ENCODE measurements at regions not wholly inside any gene's neighbourhood (a gene's known extent, or its start where the extent isn't known, plus 50 kb on each side); places are given as distances from the start of the nearest gene placed in this dataset.

DNA sequence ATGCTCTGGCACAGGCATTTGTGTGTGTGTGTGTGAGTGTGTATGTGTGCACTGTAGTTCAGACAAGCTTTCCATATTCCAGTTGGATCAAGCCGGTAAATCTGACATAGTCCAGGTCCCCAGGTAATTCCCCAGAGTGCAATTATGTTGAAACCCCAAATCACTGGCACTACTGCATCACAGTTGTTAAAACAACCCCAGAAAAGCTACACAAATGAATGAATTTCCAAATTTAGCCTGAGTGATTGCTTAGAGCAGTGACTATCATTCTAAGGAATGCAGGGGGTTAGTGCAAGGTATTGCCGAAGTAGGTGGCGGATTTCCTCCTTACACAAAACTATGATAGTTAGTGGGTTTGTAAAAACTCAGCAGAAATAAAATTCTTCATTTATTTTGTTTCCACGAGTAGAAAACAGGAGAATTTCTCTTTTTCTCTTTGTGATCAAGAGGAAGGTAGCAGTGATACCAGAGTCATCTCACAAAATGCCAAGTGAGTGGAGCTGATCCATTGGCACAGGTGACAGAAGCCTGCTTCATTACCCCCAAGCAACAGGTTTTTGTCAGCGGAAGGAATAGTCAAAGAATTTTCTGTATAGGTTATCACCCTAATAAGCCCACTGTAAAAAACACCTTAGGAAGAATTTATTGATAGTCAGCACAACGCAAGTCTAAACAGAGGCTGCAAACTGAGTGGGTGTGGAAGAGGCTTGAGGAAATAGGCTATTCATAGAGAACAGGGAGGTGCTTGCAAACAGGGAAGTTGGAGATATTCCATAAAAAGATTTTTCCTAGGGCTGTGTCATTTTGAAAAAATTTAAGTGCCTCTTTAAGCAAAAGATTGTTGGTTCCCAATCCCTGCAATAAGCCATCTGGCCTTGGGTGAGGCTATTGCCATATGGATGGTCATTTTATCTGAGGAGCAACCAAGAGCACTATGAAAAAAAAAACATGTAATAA, 385.1 kb downstream of the CHSY3 start:
- Histone ChIP-seq H3K36me3 (ENCODE audit: insufficient read depth, low read length) (no peaks in the 10 kb centered on the region), H3K9ac (ENCODE audit: insufficient read length) (no peak overlapping the region), H3K27ac (no peak overlapping the region), H3K4me3 (no peak overlapping the region), H3K9me3 (ENCODE audit: low read depth, low read length) (no peaks in the 10 kb centered on the region)
- DNase-seq (ENCODE audit: low read depth, low spot score) = no peak
- TF ChIP-seq FOXP2 (optimal IDR thresholded peaks at IDR 0.05; ENCODE audit: control extremely low read depth, extremely low read length, insufficient read depth) = no peak
- no peak for TF ChIP-seq POLR2AphosphoS5 (IDR thresholded peaks at IDR 0.05; ENCODE audit: borderline replicate concordance, low read depth, low read length)
- TF ChIP-seq EZH2 (IDR thresholded peaks at IDR 0.05) = no peak

DNA sequence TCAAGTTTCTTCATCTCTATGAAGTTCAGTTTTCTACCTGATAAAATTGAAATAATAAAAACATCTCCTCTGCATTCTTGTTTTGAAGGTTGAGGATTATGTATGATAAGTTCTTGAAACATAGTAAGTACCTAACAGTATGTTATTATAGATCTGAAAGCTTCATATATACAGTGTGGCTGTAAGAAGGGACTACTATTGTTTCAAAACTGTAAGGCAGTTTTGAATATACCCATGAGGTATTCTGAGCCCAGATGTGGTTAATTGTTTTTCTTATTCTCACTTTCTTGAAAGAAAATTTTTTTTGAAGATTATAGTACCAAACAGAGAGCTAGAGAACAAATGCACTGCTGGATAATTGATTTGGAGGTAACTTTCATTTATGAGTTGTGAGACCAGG, 383.2 kb downstream of the CHSY3 start:
- no peaks in the 10 kb centered on the region for H3K36me3 ChIP-seq (ENCODE audit: insufficient read depth, low read length)
- no peaks in the 10 kb centered on the region for H3K9me3 ChIP-seq (ENCODE audit: low read depth, low read length)
- H3K27ac ChIP-seq = no peak overlapping the region
- no peak for TF ChIP-seq FOXP2 (optimal IDR thresholded peaks at IDR 0.05; ENCODE audit: control extremely low read depth, extremely low read length, insufficient read depth)
- TF ChIP-seq POLR2AphosphoS5 (IDR thresholded peaks at IDR 0.05; ENCODE audit: borderline replicate concordance, low read depth, low read length) = no peak
- TF ChIP-seq EZH2 (IDR thresholded peaks at IDR 0.05) = no peak
- H3K4me3 ChIP-seq = no peak overlapping the region
- no peak overlapping the region for H3K9ac ChIP-seq (ENCODE audit: insufficient read length)
- DNase-seq (ENCODE audit: low read depth, low spot score) = no peak

DNA sequence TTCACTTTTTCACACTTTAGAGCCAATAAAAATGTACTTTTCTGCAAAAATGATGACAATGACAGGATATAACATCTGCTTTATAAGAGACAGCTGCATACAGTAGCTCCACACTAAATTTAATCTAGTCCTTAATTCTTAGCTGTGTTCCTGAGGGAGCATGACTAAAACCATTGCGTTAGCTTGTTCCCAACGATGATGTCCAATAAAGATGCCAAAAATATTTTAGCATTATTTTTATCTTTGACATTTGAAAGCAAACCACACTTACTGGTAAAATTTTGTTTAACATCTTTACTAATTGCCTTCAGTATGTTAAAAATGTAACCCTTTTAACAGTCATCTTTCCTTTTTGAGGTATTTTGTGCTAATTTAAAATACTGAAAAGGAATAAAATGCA, 382.7 kb downstream of the CHSY3 start:
- Histone ChIP-seq H3K27ac (no peak overlapping the region), H3K9ac (ENCODE audit: insufficient read length) (no peak overlapping the region), H3K9me3 (ENCODE audit: low read depth, low read length) (no peaks in the 10 kb centered on the region), H3K36me3 (ENCODE audit: insufficient read depth, low read length) (no peaks in the 10 kb centered on the region), H3K4me3 (no peak overlapping the region)
- TF ChIP-seq FOXP2 (optimal IDR thresholded peaks at IDR 0.05; ENCODE audit: control extremely low read depth, extremely low read length, insufficient read depth) (no peak), POLR2AphosphoS5 (IDR thresholded peaks at IDR 0.05; ENCODE audit: borderline replicate concordance, low read depth, low read length) (no peak), EZH2 (IDR thresholded peaks at IDR 0.05) (no peak)
- no peak for DNase-seq (ENCODE audit: low read depth, low spot score)

DNA sequence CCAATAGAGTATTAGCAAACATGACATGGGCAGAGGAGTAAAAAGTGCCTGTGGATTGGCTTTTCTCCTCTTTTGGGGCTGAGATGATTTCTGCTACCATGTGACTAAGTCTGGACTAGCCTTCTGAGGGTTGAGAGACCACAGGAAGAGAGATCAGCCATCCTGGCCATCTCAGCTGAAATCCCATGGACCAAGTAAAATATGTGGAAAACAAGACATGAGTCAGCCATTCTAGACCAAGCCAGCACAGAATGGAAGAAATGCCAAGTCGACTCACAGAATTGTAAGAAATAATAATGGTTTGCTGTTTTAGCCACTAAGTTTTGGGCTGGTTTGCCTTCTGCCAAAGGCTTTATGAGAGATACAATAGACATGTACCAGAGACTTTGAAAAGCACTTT, 377.8 kb downstream of the CHSY3 start:
- no peak overlapping the region for H3K9ac ChIP-seq (ENCODE audit: insufficient read length)
- TF ChIP-seq FOXP2 (optimal IDR thresholded peaks at IDR 0.05; ENCODE audit: control extremely low read depth, extremely low read length, insufficient read depth) = no peak
- TF ChIP-seq POLR2AphosphoS5 (IDR thresholded peaks at IDR 0.05; ENCODE audit: borderline replicate concordance, low read depth, low read length) = no peak
- no peak for TF ChIP-seq EZH2 (IDR thresholded peaks at IDR 0.05)
- no peaks in the 10 kb centered on the region for H3K9me3 ChIP-seq (ENCODE audit: low read depth, low read length)
- H3K36me3 ChIP-seq (ENCODE audit: insufficient read depth, low read length) = no peaks in the 10 kb centered on the region
- no peak overlapping the region for H3K27ac ChIP-seq
- no peak for DNase-seq (ENCODE audit: low read depth, low spot score)
- H3K4me3 ChIP-seq = no peak overlapping the region

DNA sequence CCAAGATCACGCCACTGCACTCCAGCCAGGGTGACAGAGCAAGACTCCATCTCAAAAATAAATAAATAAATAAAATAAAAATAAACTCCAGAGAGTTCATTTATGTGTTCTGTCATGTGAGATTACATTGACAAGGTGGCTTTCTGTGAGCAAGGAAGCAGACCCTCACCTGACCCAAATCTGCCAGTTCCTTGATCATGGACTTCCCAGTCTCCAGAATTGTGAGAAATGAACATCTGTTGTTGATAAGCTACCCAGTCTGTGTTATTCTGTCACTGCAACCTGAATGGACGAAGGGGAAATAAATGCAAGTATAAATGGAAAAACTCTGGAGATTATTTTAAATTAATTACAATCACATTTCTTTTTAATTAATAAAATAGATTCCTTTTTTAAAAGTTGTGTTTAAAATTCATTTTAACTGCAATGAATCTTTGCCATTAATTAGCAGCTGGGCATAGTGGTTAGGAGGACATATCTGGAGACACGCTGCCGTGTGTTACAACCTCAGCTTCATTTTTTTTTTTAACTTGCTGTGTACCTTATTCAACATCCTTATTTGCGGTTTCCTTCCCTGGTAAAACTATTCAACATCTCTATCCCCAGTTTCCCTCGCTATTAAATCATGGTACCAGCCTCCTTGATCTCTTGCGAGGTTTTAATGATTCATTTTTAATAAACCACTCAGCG, 376.4 kb downstream of the CHSY3 start:
- H3K9ac ChIP-seq (ENCODE audit: insufficient read length) = no peak overlapping the region
- H3K36me3 ChIP-seq (ENCODE audit: insufficient read depth, low read length) = no peaks in the 10 kb centered on the region
- no peak overlapping the region for H3K4me3 ChIP-seq
- no peak overlapping the region for H3K27ac ChIP-seq
- no peak for DNase-seq (ENCODE audit: low read depth, low spot score)
- TF ChIP-seq POLR2AphosphoS5 (IDR thresholded peaks at IDR 0.05; ENCODE audit: borderline replicate concordance, low read depth, low read length) = no peak
- no peak for TF ChIP-seq EZH2 (IDR thresholded peaks at IDR 0.05)
- TF ChIP-seq FOXP2 (optimal IDR thresholded peaks at IDR 0.05; ENCODE audit: control extremely low read depth, extremely low read length, insufficient read depth) = no peak
- H3K9me3 ChIP-seq (ENCODE audit: low read depth, low read length) = no peaks in the 10 kb centered on the region

DNA sequence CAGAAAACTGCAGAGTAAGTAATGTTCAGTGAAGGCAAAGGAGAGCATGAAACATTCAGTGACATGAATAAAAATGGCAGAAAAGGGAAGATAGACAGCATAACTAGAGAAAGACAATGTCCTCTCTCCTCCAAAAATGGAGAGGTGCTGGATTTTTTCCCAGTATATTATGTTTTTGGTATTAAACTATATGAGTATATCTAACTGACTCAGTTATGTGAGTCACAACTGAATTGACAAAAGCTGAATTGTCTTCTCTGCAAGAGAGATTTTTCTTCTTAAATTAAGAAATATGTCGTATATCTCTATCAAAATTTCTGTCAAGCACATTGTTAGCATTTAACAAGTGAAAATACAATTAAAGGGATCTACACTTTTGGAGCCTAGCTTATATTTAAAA, 375.1 kb downstream of the CHSY3 start:
- Histone ChIP-seq H3K4me3 (no peak overlapping the region), H3K9me3 (ENCODE audit: low read depth, low read length) (no peaks in the 10 kb centered on the region), H3K9ac (ENCODE audit: insufficient read length) (no peak overlapping the region), H3K27ac (no peak overlapping the region), H3K36me3 (ENCODE audit: insufficient read depth, low read length) (no peaks in the 10 kb centered on the region)
- DNase-seq (ENCODE audit: low read depth, low spot score) = no peak
- TF ChIP-seq FOXP2 (optimal IDR thresholded peaks at IDR 0.05; ENCODE audit: control extremely low read depth, extremely low read length, insufficient read depth) = no peak
- no peak for TF ChIP-seq POLR2AphosphoS5 (IDR thresholded peaks at IDR 0.05; ENCODE audit: borderline replicate concordance, low read depth, low read length)
- TF ChIP-seq EZH2 (IDR thresholded peaks at IDR 0.05) = no peak

DNA sequence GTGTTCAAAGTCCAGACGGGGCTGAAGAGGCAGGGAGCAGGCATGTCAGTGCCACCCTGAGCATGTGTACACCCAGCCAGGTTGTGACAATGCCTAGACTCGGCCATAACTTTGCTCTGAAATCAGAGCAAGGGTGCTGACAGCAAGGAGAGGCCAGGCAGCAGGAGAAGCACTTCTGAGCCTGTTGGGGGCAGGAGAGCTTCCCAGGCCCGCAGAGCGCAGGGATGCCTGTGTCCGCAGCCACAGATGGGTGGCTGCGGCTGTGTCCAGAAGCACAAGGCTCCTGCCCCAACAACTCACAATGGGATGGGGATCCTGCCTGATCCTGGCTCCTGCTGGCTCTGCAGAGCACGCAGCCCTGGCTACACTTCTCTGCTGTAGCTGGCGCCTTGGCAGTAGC, 373.9 kb downstream of the CHSY3 start:
- Histone ChIP-seq H3K9ac (ENCODE audit: insufficient read length) (no peak overlapping the region), H3K27ac (no peak overlapping the region), H3K4me3 (no peak overlapping the region), H3K9me3 (ENCODE audit: low read depth, low read length) (no peaks in the 10 kb centered on the region), H3K36me3 (ENCODE audit: insufficient read depth, low read length) (no peaks in the 10 kb centered on the region)
- no peak for DNase-seq (ENCODE audit: low read depth, low spot score)
- TF ChIP-seq EZH2 (IDR thresholded peaks at IDR 0.05) (no peak), POLR2AphosphoS5 (IDR thresholded peaks at IDR 0.05; ENCODE audit: borderline replicate concordance, low read depth, low read length) (no peak), FOXP2 (optimal IDR thresholded peaks at IDR 0.05; ENCODE audit: control extremely low read depth, extremely low read length, insufficient read depth) (no peak)

DNA sequence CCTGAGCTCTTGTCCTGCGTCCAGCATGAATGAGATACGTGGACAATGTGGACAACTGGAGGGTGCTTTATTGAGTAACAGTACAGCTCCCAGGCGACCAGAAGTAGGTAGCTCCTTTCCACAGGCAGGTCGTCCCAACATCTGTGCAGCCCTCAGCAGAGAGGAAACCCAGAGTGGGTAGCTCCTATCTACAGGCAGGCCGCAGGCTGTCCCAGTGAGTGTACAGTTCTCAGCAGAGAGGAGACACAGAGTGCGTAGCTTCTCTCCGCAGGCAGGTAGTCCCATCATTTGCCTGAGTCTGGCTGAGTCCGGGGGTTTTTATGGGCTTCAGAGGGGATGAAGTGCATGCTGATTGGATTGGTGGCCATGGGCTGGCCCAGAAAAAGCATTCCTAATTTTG, 373.3 kb downstream of the CHSY3 start:
- H3K9ac ChIP-seq (ENCODE audit: insufficient read length) = no peak overlapping the region
- H3K9me3 ChIP-seq (ENCODE audit: low read depth, low read length) = no peaks in the 10 kb centered on the region
- DNase-seq (ENCODE audit: low read depth, low spot score) = no peak
- H3K4me3 ChIP-seq = no peak overlapping the region
- no peaks in the 10 kb centered on the region for H3K36me3 ChIP-seq (ENCODE audit: insufficient read depth, low read length)
- no peak overlapping the region for H3K27ac ChIP-seq
- no peak for TF ChIP-seq POLR2AphosphoS5 (IDR thresholded peaks at IDR 0.05; ENCODE audit: borderline replicate concordance, low read depth, low read length)
- no peak for TF ChIP-seq EZH2 (IDR thresholded peaks at IDR 0.05)
- TF ChIP-seq FOXP2 (optimal IDR thresholded peaks at IDR 0.05; ENCODE audit: control extremely low read depth, extremely low read length, insufficient read depth) = no peak
